Stimulated activated CD4-positive, alpha-beta T cell treated with anti-CD3 and anti-CD28 coated beads, TNF-alpha, amount 100 ng/mL, for 24 hours (primary cell): ENCODE measurements at regions not wholly inside any gene's neighbourhood (a gene's known extent, or its start where the extent isn't known, plus 50 kb on each side); places are given as distances from the start of the nearest gene placed in this dataset.
"Not testable (repeated sequence)": the region's sequence is repeated elsewhere in the genome, so short reads cannot be mapped to it uniquely, and the experiment has no call there.

Source experiments
- DNase-seq, 3 experiments: peaks; one replicate each; pipeline ENCODE4 v3.0.0-alpha.2; 2020; ENCODE audit warnings: low read depth in 3 of 3

DNA sequence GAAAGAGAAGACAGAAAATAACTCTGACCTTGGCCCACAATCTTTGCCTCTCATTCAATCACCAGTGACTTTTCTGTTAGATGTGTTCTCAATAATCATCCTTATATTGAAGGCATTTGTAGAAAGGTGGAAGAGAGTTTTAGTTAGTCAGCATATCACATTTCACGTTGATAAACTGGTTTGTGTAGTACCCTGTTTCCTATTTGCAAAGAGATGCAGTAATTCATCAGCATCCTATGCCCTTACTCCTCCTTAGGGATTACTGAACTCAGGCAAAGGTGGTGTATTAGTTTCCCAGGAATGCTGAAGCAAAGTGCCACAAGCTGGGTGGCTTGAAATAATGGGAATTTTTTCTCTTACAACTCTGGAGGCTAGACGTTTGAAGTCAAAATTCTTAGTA, 145.0 kb downstream of the SPP2 start:
- no peak for DNase-seq

DNA sequence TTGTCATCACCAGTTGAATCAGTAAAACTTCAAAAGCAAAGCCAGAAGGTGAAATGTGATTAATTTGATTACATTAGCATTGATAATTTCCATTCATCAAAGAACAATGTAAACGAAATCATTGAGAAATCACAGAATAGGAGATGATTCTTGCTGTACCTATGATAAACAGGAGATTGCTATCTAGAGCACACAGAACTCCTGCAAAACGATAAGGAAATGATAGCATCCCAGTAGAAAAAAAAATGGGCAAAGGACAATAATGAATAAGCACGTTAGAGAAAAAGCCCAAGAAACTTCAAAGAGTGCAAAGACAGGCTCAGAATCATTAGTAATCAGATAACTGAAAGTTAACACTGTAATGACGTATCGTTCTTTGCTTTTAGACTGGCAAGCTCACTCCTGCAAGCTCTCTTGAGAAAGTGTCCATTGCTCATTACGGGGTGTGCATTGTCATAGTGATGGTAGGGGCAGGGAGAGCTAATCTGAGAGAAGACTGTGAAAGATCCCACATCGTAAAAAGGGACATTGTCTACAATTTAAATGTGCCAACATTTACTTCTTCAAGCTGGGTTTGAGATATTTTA, 143.6 kb downstream of the SPP2 start:
- no peak for DNase-seq

GRCh38 chr2:234191819-234192407, 141.4 kb downstream of the SPP2 start:
- DNase-seq: no peak

- DNase-seq: no peak
These were observed 139.3 kb downstream of the SPP2 start for GRCh38 chr2:234189786-234190300.

DNA sequence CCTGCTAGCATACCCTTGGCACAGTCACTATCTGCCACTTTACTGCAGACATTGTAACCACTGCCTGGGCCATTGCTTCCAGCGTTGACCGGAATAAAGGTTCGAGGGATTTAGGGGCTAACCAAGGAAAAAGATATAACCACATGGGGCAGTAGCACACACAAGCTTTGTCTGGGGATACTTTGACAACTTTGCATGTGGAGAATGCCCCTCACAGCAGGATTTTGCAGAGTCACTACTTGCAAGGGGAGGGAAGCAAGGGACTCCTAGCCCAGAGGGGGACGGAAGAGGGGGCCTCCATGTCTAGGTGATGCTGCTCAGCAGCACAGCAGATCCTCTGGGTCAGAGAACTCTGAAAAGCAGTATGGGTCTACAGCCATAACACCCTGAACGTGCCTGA, 138.7 kb downstream of the SPP2 start:
- no peak for DNase-seq

DNA sequence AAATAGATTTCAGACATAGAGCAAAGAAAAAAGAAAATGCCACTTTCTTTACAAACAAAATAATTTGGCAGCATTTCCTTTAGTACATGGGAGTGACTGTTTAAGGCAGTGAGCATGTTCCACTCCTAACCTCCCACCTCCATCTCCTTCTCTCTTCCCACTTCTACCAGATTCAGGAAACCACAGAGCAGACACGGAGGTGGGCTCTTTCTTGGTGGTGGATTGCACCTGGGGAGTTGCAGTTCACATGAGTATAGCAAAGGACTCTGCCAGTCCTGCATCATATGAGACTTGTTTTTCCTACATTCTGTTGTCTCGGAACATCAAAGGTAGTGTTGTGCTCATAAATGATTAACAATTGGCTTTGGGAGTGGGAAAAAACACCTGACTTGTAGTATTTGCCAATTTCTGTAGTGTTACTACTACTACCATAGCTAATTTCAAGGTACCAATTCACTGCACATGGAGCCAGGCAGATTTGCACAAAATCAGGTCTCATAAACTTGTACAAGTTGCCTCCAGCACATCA, 137.2 kb downstream of the SPP2 start:
- DNase-seq: no peak

- DNase-seq: no peak
These were observed 130.6 kb downstream of the SPP2 start for GRCh38 chr2:234181121-234181520.

DNA sequence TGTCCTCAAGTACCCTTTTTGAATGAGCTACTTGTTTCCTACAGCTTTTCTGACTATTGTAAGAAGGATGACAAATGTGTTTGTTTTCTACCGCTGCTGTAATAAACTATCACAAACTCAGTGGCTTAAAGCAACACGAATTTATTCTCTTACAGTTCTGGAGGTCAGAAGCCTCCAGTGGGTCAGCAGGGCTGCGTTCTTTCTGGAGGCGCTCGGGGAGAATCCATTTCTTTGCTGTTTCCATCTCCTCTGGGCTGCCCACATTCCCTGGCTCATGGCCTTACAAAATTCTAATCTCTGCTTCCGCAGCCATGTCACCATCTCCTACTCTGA, 128.5 kb downstream of the SPP2 start:
- DNase-seq: no peak

- DNase-seq: no peak
These were observed 128.0 kb downstream of the SPP2 start for GRCh38 chr2:234178330-234179030.

- no peak for DNase-seq
These were observed 125.1 kb downstream of the SPP2 start for GRCh38 chr2:234175649-234176048.

DNA sequence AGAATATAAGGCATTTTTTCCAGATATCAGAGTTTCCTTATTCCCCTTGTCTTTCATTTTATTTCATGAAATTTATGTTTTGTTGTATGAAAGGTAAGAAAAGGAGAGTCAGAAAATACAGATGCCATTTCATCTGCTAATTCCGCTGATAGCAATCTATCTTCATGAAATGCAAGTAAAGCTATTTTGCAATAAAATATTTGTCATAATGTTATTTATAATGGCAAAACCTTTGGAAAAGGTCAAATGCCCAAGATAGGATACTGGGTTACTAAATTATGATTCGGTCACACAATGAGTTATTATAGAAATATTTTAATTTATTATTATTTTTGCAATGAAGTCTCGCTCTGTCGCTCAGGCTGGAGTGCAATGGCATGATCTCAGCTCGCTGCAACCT, 124.2 kb downstream of the SPP2 start:
- no peak for DNase-seq

- DNase-seq: no peak
These were observed 122.0 kb downstream of the SPP2 start for GRCh38 chr2:234172532-234172931.

GRCh38 chr2:234172066-234172465, 121.6 kb downstream of the SPP2 start:
- no peak for DNase-seq

DNA sequence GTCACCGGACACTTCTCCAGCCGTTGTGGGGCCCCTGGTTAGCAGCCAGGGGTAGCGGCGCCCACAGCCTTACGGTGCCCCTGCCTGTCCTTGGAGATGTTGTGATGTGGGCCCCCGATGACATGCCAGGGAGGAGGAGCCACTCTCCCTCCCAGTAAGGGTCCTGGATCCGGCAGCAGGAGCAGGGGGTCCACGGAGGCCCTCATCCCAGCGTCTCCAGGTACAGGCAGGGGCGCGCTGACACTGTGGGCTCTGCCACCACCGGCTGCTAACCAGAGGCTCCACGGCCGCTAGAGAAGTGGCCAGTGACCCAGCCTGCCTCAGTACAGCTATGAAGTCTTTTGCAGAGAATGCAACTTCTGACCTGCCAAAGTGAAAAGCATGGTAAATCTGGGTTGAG, 121.2 kb downstream of the SPP2 start:
- DNase-seq: no peak

- DNase-seq: no peak
These were observed 119.2 kb downstream of the SPP2 start for GRCh38 chr2:234169674-234170073.

DNA sequence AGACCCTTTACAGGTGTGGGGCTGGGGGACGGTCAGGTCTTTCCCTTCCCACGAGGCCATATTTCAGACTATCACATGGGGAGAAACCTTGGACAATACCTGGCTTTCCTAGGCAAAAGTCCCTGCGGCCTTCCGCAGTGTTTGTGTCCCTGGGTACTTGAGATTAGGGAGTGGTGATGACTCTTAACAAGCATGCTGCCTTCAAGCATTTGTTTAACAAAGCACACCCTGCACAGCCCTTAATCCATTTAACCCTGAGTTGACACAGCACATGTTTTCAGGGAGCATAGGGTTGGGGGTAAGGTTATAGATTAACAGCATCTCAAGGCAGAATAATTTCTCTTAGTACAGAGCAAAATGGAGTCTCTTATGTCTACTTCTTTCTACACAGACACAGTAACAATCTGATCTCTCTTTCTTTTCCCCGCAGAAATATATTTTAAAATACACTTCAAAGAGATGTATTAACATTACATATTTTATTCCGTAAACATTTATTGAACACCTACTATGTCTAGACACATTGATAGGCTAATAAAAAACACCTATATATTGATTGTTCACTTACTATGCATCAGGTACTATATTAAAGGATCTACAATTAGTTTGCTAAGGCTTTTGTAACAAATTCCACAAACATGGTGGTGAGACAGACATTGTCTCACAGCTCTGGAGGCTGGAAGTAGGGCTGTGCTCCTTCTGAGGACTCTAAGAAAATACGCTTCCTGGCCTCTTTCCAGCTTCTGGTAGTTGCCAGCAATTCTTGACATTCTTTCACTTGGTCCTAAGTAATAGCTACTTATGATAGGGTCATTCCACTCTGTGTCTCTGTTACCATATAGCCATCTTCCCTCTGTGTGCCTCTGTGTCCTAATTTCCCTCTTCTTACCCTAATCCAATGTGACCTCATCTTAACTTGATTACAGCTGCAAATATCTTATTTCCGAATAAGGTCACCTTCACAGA, 118.4 kb downstream of the SPP2 start:
- DNase-seq: not testable (repeated sequence)

DNA sequence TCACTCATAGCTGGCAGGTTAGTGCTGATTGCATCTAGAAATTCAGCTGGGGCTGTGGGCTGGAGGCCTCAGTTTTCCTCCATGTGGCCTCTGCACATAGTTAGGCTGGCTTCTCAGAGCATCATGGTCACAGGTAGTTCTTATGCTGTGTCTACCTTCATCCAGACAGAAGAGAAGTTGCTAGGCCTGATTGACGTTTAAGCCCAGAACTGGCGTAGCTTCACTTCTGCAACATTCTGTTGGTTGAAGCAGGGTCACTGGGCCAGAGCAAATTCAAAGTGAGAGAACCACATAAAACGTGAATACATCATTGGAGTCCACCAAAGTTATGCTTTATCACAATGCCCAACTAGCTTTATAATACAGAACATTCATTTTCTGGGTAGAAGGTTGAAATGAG, 116.0 kb downstream of the SPP2 start:
- no peak for DNase-seq

DNA sequence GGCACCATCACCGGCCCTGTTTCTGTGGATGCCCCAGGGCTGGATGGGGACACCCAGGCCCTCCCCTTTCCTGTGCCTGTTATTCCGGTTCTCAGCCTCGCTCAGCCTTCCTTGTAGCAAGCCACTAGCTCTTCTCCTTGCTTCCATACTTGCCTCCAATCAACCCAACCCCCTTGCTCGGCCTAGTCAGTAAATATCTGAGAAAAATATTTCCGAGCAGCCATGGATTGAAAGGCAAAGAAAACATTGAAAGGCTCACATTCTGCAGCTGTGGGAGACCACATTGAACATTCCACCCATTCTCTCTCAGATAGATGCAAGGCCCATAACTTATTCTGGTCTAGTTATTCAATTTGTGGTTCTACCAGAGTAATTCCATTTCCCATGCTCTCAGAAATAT, 114.9 kb downstream of the SPP2 start:
- DNase-seq: no peak

- peak in 1 of 3 experiments; percentile 9 for DNase-seq
These were observed 114.3 kb downstream of the SPP2 start for GRCh38 chr2:234164493-234165413.

DNA sequence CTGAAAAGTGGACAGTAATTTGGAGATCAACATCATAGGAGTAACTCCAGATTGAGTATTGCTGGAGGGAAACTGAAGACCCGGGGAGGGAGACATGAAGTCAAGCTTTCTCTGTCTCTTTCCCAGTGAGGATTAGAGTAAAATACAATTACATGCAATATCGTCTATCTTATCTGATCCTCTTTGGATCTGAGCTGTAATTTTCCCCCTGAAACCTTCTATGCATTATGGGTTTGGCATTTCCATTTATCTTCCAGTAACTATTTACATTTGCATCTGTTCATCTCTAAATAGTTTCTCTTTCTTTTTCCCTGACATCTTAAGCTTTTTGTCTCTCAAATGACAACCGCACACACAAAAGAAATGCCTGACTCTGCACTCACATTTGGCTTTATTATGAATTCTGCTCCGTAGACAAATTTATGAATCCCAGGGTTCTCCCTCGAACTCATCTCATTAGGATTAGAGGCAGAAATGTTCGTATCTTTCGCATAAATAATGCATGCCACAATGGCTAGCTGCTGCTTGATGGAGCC, 113.1 kb downstream of the SPP2 start:
- no peak for DNase-seq

DNA sequence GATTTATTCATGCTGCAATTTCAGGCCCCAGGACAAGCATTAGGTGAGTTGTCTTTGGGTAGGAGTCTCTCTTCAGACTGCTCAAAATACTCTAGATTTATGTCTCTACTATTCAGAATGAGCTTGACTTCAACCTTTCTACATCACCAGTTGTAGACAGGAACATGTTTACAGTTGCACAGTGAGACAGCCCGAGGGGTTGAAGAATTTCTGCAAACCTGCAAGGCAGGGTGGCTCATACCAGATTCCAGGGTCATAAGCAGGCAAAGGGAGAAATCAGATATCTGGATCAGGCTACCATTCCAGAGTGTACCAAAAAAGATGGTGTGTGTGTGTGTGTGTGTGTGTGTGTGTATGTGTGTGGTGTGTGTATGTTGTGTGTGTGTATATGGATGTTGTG, 112.4 kb downstream of the SPP2 start:
- DNase-seq: no peak
